8988T (cell line): ENCODE measurements at regions not wholly inside any gene's neighbourhood (a gene's known extent, or its start where the extent isn't known, plus 50 kb on each side); places are given as distances from the start of the nearest gene placed in this dataset.
"Not testable (repeated sequence)": the region's sequence is repeated elsewhere in the genome, so short reads cannot be mapped to it uniquely, and the experiment has no call there.

Source experiments
- DNase-seq: peaks from one replicate; pipeline ENCODE4 v3.0.0; 2011

DNA sequence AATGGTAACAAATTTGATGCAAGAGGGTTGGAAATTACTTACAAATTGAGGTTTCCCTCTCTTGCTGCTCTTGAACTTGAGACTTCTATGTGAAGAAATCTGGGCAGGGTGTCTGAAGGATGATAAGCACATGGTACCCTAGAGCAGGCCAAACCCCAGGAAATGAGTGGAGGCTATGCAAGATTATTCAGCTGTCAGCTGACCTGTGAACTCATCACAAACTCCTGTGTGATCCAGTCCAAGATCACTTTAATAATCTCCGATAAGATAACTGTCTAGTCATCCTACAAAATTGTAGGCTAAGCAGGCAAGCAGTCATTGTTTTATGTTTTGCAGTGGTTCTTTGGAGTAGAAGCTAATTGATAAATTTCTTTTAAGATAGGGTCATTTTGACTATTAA, 213.1 kb downstream of the BTBD3 start:
- no peak for DNase-seq

DNA sequence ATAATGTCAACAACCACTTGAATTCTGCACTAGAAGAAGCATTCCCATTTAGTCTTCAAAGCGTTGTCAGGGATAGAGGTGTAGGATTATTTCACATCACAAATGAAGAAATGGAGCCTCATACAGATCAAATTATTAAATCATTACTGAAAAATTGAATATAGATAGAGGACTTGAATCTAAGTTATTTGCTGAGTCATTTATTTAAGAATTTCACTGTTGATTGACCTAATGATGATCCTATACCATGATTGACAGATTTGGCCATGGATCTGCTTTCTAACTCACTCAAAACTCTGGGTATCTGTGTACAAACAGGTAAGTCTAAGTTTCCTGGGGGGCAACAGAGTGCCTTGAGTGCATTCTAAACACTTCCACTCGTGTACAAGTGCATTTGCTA, 215.9 kb downstream of the BTBD3 start:
- no peak for DNase-seq

DNA sequence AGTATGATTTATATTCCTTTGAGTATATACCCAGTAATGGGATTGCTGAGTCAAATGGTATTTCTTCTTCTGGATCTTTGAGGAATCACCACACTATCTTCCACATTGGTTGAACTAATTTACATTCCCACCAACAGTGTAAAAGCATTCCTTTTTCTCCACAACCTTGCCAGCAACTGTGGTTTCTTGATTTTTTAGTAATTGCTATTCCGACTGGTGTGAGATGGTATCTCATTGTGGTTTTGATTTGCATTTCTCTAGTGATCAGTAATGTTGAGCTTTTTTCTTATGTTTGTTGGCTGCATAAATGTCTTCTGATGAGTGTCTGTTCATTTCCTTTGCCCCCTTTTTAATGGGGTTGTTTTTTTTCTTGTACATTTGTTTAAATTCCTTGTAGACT, 228.3 kb downstream of the BTBD3 start:
- DNase-seq, result not testable (repeated sequence)

DNA sequence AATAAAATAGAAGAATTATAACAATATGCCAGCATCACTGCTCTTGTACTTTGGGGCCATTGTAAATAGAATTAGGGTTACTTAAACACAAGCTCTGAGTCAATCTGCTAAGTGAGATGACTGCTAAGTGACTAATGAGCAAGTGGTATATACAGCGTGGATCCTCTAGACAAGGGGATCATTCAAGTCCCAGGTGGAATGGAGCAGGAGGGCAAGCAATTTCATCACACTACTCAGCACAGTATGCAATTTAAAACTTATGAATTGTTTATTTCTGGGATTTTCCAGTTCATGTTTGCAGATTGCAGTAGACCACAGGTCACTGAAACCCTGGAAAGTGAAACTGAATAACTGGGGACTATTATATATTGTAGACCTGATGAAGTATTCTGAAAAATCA, 235.3 kb downstream of the BTBD3 start:
- no peak for DNase-seq

DNA sequence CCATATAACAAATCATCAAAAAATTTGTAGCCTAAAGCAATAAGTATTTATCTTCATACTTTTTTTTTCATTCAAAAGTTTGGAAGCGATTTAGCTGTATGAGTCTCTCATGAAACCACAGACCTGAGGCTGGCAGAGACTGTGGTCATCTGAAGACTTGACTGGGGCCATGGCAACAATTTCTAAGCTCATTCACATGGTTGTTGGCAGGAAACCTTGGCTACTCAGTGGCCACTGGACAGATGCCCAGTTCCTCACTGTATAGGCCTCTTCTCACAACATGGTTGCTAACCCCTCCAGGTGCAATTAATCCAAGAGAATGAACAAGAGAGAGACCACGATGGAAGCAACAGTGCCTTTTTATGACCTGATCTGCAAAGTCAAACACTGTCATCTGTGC, 235.9 kb downstream of the BTBD3 start:
- DNase-seq, result no peak

DNA sequence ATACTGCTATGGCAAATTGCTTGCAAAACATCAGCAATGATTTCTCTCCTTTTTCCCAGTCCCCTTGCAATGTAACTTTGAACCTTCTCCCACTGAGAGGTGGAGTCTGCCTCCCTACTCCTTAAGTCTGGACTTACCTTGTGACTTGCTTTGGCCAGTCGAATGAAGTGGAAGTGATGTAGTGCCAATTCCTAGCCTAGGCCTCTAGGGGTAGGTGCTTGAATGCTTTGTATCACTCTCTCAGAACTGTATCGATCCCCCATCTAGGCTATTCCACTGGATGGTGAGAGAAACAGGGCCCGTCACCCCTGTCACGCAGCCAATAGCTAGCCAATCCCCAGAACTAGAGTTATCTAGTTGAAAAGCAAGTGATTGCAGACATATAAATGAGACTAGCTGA, 238.6 kb downstream of the BTBD3 start:
- no peak for DNase-seq

DNA sequence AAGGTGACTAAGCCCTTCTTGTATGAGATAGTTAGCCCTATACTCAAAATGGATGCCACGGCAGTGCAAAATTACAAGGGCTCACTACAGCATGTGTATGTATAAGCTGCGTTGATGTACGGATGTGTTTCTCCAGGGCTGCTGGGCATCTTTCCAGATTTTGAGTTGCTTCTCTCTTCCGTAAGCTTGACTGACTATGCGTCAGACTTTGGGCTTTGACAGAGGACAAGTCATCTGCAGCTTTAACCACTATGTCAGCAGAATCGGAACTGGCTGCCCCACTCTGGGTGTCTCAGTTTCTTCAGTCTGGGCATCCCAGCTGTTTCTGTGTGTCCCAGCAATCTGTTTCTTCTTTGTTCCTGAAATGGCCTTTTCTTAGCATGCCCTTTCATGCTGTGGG, 241.6 kb downstream of the BTBD3 start:
- DNase-seq, result no peak

DNA sequence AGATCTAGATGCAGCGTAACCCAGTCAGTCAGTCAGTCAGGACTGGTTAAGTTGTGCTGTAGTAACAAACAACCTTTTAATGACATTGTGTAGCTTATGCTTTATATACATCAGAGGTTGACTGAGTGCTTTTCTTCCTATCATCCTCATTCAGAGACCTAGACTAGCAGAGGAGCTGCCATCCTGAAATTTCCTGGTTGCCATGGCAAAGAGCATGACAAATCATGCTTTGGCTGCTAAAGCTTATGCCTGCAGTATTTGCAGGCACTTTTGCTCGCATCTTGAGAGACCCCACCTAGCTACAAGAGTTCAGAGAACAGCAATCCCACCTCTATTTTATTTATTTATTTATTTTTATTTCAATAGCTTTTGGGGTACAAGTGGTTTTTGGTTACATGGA, 244.0 kb downstream of the BTBD3 start:
- no peak for DNase-seq

DNA sequence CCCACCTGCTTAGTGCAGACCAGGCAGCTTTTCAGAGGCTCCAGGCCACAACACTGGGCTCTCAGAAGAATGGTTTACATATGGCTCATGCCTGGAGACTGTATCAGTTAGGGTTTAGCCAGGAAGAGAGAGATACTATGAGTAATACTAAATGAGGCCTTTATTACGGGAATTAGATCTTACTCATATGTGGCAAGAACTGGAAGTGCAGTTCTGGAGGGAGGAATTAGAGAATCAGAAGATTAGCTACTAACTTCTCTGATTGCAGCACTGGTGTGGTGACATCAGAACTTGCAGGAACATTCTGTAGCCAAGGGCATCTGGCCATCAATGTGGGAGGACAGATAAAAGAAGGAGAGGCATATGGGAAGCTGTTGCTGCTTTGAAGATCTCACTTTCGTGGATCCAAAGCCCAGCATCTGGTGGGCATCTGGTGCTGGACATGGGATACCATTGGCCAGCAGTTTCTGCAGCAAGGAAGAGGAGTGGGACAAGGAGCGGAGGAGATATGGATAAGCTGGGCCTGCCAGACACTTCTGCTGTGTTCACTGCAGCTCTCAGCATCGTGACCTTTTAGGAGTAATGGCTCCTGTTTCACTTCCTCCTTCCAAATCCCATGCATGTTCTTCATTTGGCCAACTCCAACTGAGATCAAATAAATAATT, 248.5 kb downstream of the BTBD3 start:
- DNase-seq, result no peak

DNA sequence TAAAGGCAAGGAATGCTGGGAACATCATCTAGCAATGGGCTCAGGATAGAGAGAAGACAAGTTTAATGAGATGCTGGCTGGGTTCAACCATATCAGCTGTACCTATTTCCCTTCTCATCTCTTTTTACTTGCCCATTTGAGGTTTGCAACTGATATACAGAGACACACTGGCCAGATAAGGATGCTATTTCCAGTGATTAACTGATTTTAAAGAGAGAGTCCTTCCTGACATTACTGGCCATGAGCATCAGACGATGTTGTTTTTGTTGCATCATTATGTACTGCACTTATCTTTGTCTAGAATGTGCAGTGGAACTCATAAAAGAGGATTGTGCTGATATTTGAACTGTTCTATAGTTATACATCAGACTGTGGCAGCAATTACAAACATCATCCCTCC, 252.7 kb downstream of the BTBD3 start:
- no peak for DNase-seq

DNA sequence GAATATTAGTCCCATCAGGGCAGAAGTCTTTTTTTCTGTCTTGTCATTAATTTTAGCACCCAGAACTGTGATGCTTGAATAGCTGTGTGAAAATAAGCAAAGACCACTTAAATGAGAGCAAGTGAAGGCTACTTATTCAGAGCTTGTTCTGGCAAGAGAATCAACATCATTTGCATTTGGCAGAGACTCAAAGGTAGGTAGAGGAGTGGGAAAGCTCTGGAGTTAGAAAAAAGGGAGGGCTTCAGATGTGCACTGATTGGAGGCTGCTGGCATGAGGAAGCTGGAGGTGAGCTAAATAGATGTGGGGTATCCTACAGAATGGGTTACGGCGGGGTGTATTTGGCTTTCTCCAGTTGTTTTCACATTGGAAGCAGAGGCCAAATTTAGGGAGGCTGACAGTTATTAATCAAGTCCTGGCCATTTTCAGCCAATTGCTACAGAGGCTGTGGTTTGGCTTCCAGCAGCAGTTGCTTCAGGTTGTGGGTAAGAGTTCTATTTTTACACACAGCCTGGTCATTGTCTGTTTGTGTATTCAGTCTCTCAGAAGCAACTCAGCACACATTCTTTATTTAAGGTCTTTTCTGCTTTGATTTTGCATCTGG, 254.3 kb downstream of the BTBD3 start:
- DNase-seq, result no peak

DNA sequence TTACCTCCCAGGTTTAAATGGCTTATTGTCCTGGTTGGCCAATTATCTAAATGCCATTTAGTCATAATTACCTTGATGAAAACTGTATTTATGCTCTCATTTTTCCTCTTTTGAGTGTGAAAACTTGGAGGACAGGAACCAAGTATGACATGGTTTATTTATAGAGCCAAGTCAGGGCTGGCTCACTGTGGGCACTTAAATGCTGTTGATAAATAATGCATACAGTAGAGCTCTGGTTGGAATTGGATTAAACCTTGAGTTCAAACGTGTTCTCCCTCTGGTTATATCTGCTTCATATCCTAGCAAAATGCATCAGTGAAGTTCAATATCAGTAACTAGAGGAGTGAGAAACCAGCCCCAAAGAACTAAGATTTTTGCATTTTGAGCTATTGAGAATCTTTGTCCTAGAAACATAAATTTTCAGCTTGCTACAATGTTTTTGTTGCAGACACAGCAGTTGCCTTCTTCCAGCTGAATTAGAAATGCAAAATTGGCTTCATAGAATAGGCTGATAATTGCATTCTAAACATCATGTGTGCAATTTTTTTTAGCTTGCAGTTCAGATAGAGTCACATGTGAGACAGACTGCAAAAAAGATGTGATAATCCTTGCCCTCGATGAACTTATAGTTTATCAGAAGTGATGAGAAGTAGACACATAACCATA, 255.8 kb downstream of the BTBD3 start:
- no peak for DNase-seq

DNA sequence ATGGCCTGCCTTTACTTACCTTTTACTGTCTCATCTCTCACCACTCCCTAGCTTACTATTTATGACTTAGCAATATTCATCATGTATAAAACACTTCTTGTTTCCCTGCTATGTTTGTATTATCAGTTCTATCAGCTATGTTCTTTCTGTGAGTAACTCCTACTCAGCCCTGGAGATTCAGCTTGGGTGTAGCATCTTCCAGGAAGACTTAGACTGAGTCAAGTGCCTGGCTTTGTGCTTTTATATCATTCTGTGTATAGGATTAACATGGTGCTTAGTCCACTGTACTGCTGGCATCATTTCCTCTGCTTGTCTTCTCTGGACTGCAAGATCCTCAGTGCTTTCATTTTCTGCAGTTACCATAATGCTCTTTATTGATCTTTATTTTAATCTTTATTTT, 257.8 kb downstream of the BTBD3 start:
- DNase-seq, result no peak

DNA sequence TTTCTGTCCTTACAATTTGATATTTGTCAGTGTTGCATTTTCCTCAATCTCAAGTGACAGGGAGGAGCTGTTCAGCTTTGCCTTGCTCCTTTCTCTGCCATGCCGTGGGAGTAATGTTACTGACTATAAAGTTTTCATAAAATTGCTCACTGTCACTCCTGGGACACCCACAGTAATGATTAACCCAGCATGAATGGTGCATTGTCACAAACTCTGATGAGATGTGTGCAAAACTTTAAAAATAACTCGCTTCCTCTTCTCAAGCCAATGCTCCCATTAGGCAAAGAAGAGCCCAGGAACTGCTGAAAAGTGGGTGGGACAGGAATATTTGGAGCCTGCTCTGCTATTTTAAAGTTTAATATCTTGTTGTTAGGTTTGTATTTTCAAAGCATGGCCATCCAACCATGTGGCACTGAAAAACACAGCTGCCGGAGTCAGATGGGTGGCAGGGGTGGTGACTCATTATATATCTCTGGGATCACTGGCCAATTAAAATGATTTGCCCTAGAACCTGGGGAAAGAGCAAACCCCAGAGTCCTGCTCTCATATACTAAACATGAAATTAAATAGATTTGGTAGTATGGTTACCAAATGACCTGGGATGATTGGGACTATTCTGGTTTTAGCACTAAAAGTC, 260.1 kb downstream of the BTBD3 start:
- DNase-seq, result no peak

DNA sequence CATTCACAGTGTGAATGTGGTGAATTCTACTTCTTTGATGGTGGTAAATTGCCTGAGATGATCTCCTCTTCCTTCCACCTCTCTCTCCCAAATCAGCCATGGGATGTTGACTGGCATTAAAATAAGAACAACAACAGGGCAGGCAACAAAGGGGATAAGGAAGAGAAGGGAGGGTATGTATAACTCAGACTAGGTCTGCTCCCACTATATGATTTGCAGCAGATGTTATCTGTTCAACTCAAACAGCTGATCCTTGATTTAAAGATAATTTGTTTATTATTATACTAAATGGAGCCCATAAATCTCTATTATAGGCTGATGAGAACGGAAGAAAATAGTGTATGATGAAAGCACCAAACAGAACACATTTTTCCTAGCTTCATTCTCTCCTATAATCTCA, 262.0 kb downstream of the BTBD3 start:
- no peak for DNase-seq

DNA sequence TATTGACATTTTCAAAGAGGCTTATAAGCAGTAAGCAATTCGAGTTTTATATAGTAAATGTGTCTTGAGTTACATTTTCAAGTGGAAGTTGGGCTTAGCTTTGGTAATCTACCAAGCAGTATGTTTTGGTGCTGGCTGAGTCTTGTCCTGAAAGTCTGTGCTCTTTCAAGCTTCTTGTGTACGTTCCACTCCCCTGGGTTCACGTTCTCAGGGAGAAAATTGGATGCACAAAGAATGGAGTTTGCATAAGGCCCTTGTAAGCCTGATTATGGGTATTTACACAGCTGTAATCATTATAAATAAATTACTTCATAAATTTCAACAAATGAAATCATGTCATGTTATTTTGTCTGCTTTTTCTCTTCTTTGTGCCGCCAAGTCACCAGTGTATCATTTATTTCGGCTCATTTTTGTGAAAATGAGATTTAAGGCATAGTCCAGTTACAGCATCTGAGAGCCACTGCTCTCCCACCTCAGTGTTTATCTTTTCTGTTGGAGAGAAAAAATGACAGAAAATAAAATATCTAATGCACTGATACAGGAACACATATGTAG, 262.5 kb downstream of the BTBD3 start:
- DNase-seq, result no peak

DNA sequence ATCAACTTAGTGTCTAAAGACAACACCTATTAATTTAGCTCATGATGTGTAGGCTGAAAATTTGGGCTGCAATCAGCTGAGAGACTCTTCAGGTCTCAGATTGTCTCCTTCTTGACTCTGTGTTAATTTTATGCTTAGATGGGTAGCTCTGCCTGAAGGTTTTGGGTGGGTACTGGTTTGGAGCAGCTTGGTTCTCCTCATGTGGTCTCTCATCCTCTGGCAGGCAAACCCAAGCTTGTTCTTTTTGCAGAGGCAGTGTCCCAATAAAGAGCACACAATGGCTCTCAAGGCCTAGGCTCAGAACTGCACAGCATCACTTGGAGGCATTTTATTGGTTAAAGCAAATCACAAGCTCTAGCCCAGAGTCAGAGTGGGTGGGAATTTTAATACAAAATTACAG, 280.6 kb downstream of the BTBD3 start:
- no peak for DNase-seq

DNA sequence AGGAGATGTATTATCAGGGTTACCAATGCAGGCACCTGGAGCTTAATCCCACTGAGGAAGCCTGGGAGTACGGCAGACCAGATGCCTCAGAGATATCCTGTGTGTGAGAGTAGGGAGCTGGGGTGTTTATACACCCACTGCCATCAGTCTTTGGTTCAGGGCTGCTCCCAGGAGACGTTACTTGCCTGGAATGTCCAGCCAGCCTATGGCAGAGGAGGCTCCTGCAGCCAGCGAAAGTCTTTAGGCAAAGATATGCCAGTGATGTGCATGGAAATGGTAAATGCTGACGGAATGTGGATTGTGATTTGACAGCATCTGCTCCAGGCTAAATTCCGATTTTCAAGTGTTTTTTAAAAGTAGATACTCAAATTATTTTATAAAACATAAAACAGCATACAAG, 282.0 kb downstream of the BTBD3 start:
- no peak for DNase-seq

DNA sequence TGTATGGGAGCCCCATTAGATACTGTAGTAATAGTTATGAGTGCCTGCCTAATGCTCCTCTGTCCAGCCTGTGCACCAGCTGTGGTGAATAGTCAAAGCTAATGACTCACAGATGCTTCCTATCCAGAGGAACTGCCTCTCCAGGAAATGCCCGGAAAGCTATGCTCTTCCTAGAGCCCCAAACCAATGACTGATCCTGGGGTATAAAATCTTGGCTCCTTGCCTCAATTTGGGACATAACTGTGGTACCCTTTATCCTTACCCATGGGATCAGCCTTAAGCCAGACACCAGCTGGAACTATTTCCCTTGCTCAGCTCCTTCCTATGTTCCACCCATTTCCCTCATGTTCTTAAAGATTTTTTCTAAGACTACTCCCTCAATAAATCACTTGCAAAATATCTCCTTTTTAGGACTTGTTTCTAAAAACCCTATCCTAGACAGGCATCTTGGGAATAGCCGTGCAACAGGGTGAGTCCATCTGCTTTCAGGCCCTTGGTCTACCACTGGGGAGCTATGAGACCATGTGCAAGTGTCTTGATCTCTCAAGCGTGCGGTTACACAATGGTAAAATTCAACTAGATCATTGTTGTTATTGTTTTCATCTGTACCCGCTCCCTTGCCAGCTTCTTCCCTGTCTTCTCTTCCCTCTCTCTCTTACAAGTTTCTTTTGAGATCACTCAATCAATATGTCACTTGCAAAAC, 283.7 kb downstream of the BTBD3 start:
- no peak for DNase-seq

DNA sequence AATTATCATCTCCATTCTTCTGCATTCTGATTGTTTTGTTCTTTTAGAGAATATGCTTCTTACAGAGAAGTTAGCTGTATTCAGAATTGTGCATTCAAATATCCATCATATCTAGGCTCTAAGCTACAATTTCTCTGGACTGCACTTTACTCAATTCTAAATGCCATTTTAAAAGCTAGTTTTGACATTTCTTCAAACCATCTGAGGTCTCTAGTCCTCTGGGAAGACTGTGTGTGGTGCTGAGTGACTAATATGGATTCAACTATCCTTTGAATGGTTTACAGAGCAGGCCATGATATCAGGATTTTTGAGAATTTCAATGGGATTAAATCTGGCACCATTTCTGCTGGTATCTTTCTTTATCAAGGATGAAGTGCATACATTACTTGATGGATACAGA, 285.7 kb downstream of the BTBD3 start:
- DNase-seq, result no peak

DNA sequence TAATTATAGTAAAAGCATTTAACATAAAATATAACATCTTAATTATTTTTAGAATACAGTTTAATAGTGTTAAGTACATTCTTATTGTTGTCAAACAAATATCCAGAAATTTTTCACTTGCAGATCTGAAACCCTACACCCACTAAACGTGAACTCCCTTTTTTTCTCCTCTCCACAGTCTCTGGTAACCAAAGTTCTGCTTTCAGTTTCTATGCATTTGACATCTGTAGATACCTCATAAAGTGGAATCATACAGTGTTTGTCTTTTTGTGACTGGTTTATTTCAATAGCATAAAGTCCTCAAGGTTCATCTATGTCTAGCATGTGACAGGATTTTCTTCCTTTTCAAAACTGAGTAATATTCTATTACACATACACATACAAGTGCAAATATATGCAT, 286.3 kb downstream of the BTBD3 start:
- DNase-seq, result no peak

DNA sequence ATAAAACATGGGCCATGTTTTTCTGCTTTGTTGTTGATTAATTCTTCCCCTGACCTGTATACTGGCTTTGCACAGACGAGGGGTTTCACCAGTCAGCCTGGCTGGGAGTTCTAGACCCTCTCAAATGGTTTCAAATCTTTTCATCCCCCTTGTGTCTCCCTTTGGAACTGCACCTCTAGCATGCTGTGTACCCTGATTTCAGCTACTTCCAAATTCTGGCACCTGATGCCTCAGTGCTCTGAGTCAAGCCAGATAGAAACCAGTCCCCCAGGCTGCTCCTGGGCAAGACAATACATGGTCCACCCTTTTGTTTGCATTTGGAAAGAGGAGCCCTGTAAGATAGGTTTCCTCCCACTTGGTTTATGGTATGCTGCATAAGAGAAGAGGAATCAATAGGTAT, 290.2 kb downstream of the BTBD3 start:
- DNase-seq, result no peak

DNA sequence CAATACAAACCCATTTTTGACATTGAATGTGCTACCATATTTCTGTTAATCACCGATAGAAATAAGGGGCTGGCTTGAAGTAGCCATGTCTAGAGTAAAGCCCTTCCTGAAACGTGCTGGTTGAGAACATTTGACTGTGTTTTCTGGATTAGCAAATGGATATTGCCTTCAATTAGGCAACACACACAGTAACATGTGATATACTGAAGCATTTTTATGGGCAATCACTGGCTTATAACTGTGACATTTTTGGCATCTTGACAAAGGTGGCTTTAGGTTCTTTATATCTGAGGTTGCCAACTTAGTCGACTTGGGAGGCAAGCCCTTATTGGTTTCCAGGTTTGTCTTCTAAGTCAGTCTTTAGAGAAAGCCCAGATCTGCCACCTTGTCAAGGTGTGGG, 292.9 kb downstream of the BTBD3 start:
- DNase-seq, result no peak
